IMR-90 (cell line): ENCODE measurements at regions not wholly inside any gene's neighbourhood (a gene's known extent, or its start where the extent isn't known, plus 50 kb on each side); places are given as distances from the start of the nearest gene placed in this dataset.

Source experiments
- ATAC-seq: fragments of 200-7000 bp; cut with Tn5 transposase; 2 replicates; pipeline ENCODE4 v1.9.1; 2020; ENCODE audit warnings: low read depth, mild to moderate bottlenecking, moderate library complexity
- BruUV-seq: library from RNA; stranded (reverse); fragments of 400-500 nt; replicated peaks from 2 replicates; lab custom pipeline; 2021; lab: Mats Ljungman, UMichigan
- CTCF ChIA-PET: fragments of 300-600 bp; formaldehyde crosslinking; extraction: SDS; loops from one replicate; lab custom pipeline; 2021; ENCODE audit warnings: antibody characterized with exemption; lab: Yijun Ruan, JAX
- POLR2A ChIA-PET: fragments of 300-600 bp; sonication (Branson Sonifier 250); formaldehyde crosslinking; loops from one replicate; lab custom pipeline; 2022; ENCODE audit warnings: antibody characterized with exemption; ENCODE audit not compliant: unreplicated experiment; lab: Charles Lee
- DNase-seq: peaks from one replicate; pipeline ENCODE4 v3.0.0; 2013
- H2AFZ ChIP-seq: replicated peaks from 2 replicates; pipeline ENCODE3; 2013; ENCODE audit warnings: low read length, mild to moderate bottlenecking; ENCODE audit not compliant: poor library complexity
- H2AK5ac ChIP-seq: 2 replicates; pipeline ENCODE4 v1.6.1; 2013; ENCODE audit warnings: low read depth, low read length, inconsistent platforms
- H2AK9ac ChIP-seq: replicated peaks from 2 replicates; pipeline ENCODE3; 2013; ENCODE audit warnings: mild to moderate bottlenecking, low read depth, low read length, moderate library complexity; ENCODE audit not compliant: poor library complexity
- H2BK120ac ChIP-seq: 2 replicates; pipeline ENCODE4 v1.6.1; 2013; ENCODE audit warnings: low read depth, low read length, inconsistent platforms
- H2BK15ac ChIP-seq: 3 replicates; pipeline ENCODE4 v1.6.1; 2013; ENCODE audit warnings: low read depth, low read length, inconsistent platforms
- H2BK20ac ChIP-seq: 2 replicates; pipeline ENCODE4 v1.6.1; 2013; ENCODE audit warnings: low read depth, mild to moderate bottlenecking, inconsistent platforms, low read length, moderate library complexity
- H2BK5ac ChIP-seq: 2 replicates; pipeline ENCODE4 v1.6.1; 2013; ENCODE audit warnings: mild to moderate bottlenecking, low read depth, low read length, inconsistent platforms; ENCODE audit not compliant: poor library complexity, severe bottlenecking
- H3K14ac ChIP-seq: replicated peaks from 2 replicates; pipeline ENCODE4 v1.6.1; 2013; ENCODE audit warnings: low read depth, low read length, inconsistent platforms
- H3K18ac ChIP-seq: 2 replicates; pipeline ENCODE4 v1.6.1; 2013; ENCODE audit warnings: low read depth, low read length, control low read depth
- H3K23ac ChIP-seq: 2 replicates; pipeline ENCODE4 v1.6.1; 2013; ENCODE audit warnings: low read depth, low read length, inconsistent platforms
- H3K27ac ChIP-seq: 2 replicates; pipeline ENCODE4 v1.5.1; 2013; ENCODE audit warnings: mild to moderate bottlenecking, control low read depth, low read length; ENCODE audit not compliant: insufficient read depth
- H3K27me3 ChIP-seq: 2 replicates; pipeline ENCODE4 v1.6.1; 2013; ENCODE audit warnings: low read length; ENCODE audit not compliant: control insufficient read depth, insufficient read depth
- H3K36me3 ChIP-seq: 2 replicates; pipeline ENCODE4 v1.6.1; 2013; ENCODE audit warnings: low read length, mixed read lengths; ENCODE audit not compliant: control insufficient read depth, insufficient read depth
- H3K4ac ChIP-seq: 2 replicates; pipeline ENCODE4 v1.6.1; 2013; ENCODE audit warnings: low read depth, low read length, inconsistent platforms
- H3K4me1 ChIP-seq: 2 replicates; pipeline ENCODE4 v1.6.1; 2013; ENCODE audit warnings: low read length, mixed read lengths; ENCODE audit not compliant: control insufficient read depth, insufficient read depth
- H3K4me2 ChIP-seq: 2 replicates; pipeline ENCODE4 v1.6.1; 2013; ENCODE audit warnings: low read depth, mild to moderate bottlenecking, control low read depth, low read length, moderate library complexity
- H3K4me3 ChIP-seq: 2 replicates; pipeline ENCODE4 v1.5.1; 2013; ENCODE audit warnings: low read depth, mild to moderate bottlenecking, control low read depth, low read length, moderate library complexity; ENCODE audit not compliant: insufficient read depth
- H3K56ac ChIP-seq: 2 replicates; pipeline ENCODE4 v1.6.1; 2013; ENCODE audit warnings: low read length, inconsistent platforms; ENCODE audit not compliant: insufficient read depth; ENCODE audit errors: extremely low read depth
- H3K79me1 ChIP-seq, 2 experiments: 2 replicates each; pipeline ENCODE4 v1.6.1; 2013; ENCODE audit warnings: low read length in 2 of 2, inconsistent platforms in 1 of 2, low read depth in 1 of 2
- H3K9ac ChIP-seq: 2 replicates; pipeline ENCODE4 v1.6.1; 2013; ENCODE audit warnings: low read depth, low read length, control low read depth
- H3K9me1 ChIP-seq: 2 replicates; pipeline ENCODE4 v1.6.1; 2013; ENCODE audit warnings: low read length, inconsistent platforms; ENCODE audit not compliant: insufficient read depth
- H3K9me3 ChIP-seq: 2 replicates; pipeline ENCODE4 v1.6.1; 2013; ENCODE audit warnings: low read length; ENCODE audit not compliant: control insufficient read depth, insufficient read depth
- H4K20me1 ChIP-seq: 2 replicates; pipeline ENCODE4 v1.6.1; 2013; ENCODE audit warnings: low read length, inconsistent platforms; ENCODE audit not compliant: insufficient read depth
- H4K5ac ChIP-seq: 2 replicates; pipeline ENCODE4 v1.6.1; 2013; ENCODE audit warnings: mild to moderate bottlenecking, low read depth, low read length, control low read depth
- H4K8ac ChIP-seq, 2 experiments: 2 replicates each; pipeline ENCODE4 v1.6.1; 2013; ENCODE audit warnings: low read depth in 2 of 2, low read length in 2 of 2, control low read depth in 1 of 2, inconsistent platforms in 1 of 2
- H4K91ac ChIP-seq: 2 replicates; pipeline ENCODE4 v1.6.1; 2013; ENCODE audit warnings: low read depth, low read length, inconsistent platforms; ENCODE audit not compliant: insufficient read depth
- BHLHE40 ChIP-seq: fragments of 150-350 bp; IDR thresholded peaks from 2 replicates; pipeline ENCODE4 v1.6.1; 2016; ENCODE audit warnings: mild to moderate bottlenecking, low read depth, low read length
- CEBPB ChIP-seq: IDR thresholded peaks from 2 replicates; pipeline ENCODE4 v1.6.1; 2012; ENCODE audit warnings: low read depth, low read length, improper control_type of control experiment
- CHD1 ChIP-seq: IDR thresholded peaks from 2 replicates; pipeline ENCODE4 v1.6.1; 2012; ENCODE audit warnings: low read depth, low read length, improper control_type of control experiment
- CTCF ChIP-seq: conservative IDR thresholded peaks from 2 replicates; pipeline ENCODE4 v1.5.1; 2012; ENCODE audit warnings: mild to moderate bottlenecking, low read depth, low read length, improper control_type of control experiment
- ELK1 ChIP-seq: fragments of 150-350 bp; IDR thresholded peaks from 2 replicates; pipeline ENCODE4 v1.6.1; 2016; ENCODE audit warnings: low read depth, mild to moderate bottlenecking, low read length, moderate library complexity, borderline replicate concordance
- FOS ChIP-seq: fragments of 150-350 bp; IDR thresholded peaks from 2 replicates; pipeline ENCODE4 v1.6.1; 2016; ENCODE audit warnings: low read depth, low read length
- MAFK ChIP-seq: IDR thresholded peaks from 2 replicates; pipeline ENCODE4 v1.6.1; 2012; ENCODE audit warnings: low read depth, low read length, improper control_type of control experiment
- MAZ ChIP-seq: IDR thresholded peaks from 2 replicates; pipeline ENCODE4 v1.6.1; 2012; ENCODE audit warnings: low read depth, mild to moderate bottlenecking, low read length, improper control_type of control experiment, moderate library complexity, borderline replicate concordance
- MXI1 ChIP-seq: IDR thresholded peaks from 2 replicates; pipeline ENCODE4 v1.6.1; 2012; ENCODE audit warnings: low read depth, mild to moderate bottlenecking, low read length, moderate library complexity, borderline replicate concordance
- NFE2L2 ChIP-seq: fragments of 150-350 bp; IDR thresholded peaks from 2 replicates; pipeline ENCODE4 v1.6.1; 2016; ENCODE audit warnings: low read depth, mild to moderate bottlenecking, low read length
- POLR2A ChIP-seq: IDR thresholded peaks from 2 replicates; pipeline ENCODE4 v1.6.1; 2012; ENCODE audit warnings: mild to moderate bottlenecking, low read depth, low read length
- RAD21 ChIP-seq: IDR thresholded peaks from 2 replicates; pipeline ENCODE4 v1.6.1; 2012; ENCODE audit warnings: low read length, improper control_type of control experiment
- RCOR1 ChIP-seq: IDR thresholded peaks from 2 replicates; pipeline ENCODE4 v1.6.1; 2012; ENCODE audit warnings: mild to moderate bottlenecking, low read length, improper control_type of control experiment; ENCODE audit not compliant: insufficient replicate concordance
- RFX5 ChIP-seq: IDR thresholded peaks from 2 replicates; pipeline ENCODE4 v1.8.0; 2012; ENCODE audit warnings: low read depth, mild to moderate bottlenecking, low read length, moderate library complexity
- SMC3 ChIP-seq: fragments of 150-350 bp; IDR thresholded peaks from 2 replicates; pipeline ENCODE4 v1.6.1; 2016; ENCODE audit warnings: low read depth, mild to moderate bottlenecking, antibody characterized with exemption, low read length, moderate library complexity
- USF2 ChIP-seq: fragments of 150-350 bp; IDR thresholded peaks from 2 replicates; pipeline ENCODE4 v1.6.1; 2017; ENCODE audit warnings: mild to moderate bottlenecking, antibody characterized with exemption, low read length, low read depth
- WGBS, 2 experiments: methylation state at CpG; one replicate each; pipeline versions ENCODE4 v1.1.5 to v1.1.7; 2013; ENCODE audit warnings: missing lambda C conversion rate in 2 of 2; ENCODE audit not compliant: insufficient read length in 1 of 2; ENCODE audit errors: extremely low coverage in 2 of 2; 5-methylcytosine and 5-hydroxymethylcytosine counted together
- dilution Hi-C: fragments of 300-500 bp; cut with HindIII; formaldehyde crosslinking; loops from one replicate; pipeline ENCODE4 v1.14.3; 2018; ENCODE audit warnings: low sequenced_read_pairs; ENCODE audit not compliant: unreplicated experiment
- in situ Hi-C: fragments of 300-500 bp; cut with MboI; formaldehyde crosslinking; loops from 3 replicates; pipeline ENCODE4 v1.14.3; 2019; ENCODE audit warnings: low sequenced_read_pairs, inconsistent platforms, mixed read lengths
- intact Hi-C: fragments of 100-400 bp; cut with micrococcal nuclease; formaldehyde crosslinking; loops from 2 replicates; pipeline ENCODE4 v1.10.0; 2022

GRCh38 chr6:14386668-14387067, 269.1 kb downstream of the CD83 start:
- no peak overlapping the region for H3K4ac ChIP-seq
- H4K8ac ChIP-seq: no peak overlapping the region
- in situ Hi-C loops (no loop called here), dilution Hi-C loops (no loop called here), intact Hi-C loops (no loop called here)
- H3K56ac ChIP-seq: no peak overlapping the region
- H2AFZ ChIP-seq: no peak overlapping the region
- TF ChIP-seq MAFK (no peak), SMC3 (no peak), MXI1 (no peak), FOS (no peak), CTCF (no peak), RCOR1 (no peak), CEBPB (no peak), BHLHE40 (no peak), ELK1 (no peak), POLR2A (no peak), RFX5 (no peak), MAZ (no peak), RAD21 (no peak), NFE2L2 (no peak), USF2 (no peak), CHD1 (no peak)
- BruUV-seq: no TSS peak
- ATAC-seq (no peak), DNase-seq (no peak)
- H3K4me1 ChIP-seq: no peaks in the 10 kb centered on the region
- no peak overlapping the region for H3K27ac ChIP-seq
- no peaks in the 10 kb centered on the region for H3K79me1 ChIP-seq
- no peak overlapping the region for H3K4me2 ChIP-seq
- H3K9ac ChIP-seq: no peak overlapping the region
- no peaks in the 10 kb centered on the region for H3K9me1 ChIP-seq
- ChIA-PET CTCF (no interaction called here), POLR2A (no interaction called here)
- H3K23ac ChIP-seq: no peak overlapping the region
- no peaks in the 10 kb centered on the region for H3K36me3 ChIP-seq
- no peak overlapping the region for H3K14ac ChIP-seq
- no peak overlapping the region for H4K91ac ChIP-seq
- no peak overlapping the region for H2BK20ac ChIP-seq
- H2BK5ac ChIP-seq: no peak overlapping the region
- H2BK120ac ChIP-seq: no peak overlapping the region
- H3K4me3 ChIP-seq: no peak overlapping the region
- H3K18ac ChIP-seq: no peak overlapping the region
- H4K20me1 ChIP-seq: no peaks in the 10 kb centered on the region
- no peak overlapping the region for H4K5ac ChIP-seq
- no CpG with 5 or more reads among the region's 4 CpGs for WGBS, 2 experiments
- H3K9me3 ChIP-seq: no peaks in the 10 kb centered on the region
- no peak overlapping the region for H2AK9ac ChIP-seq
- H2AK5ac ChIP-seq: no peak overlapping the region
- peaks cover 28% of the 10 kb centered on the region for H3K27me3 ChIP-seq
- H2BK15ac ChIP-seq: no peak overlapping the region
